ENCODE measurements at regions not wholly inside any gene's neighbourhood (a gene's known extent, or its start where the extent isn't known, plus 50 kb on each side); places are given as distances from the start of the nearest gene placed in this dataset.

GRCh38 chr6:85388531-85388930 lies 61.4 kb upstream of the NT5E start (continued):
- no peak for TF ChIP-seq JUND (IDR thresholded peaks at IDR 0.05; ENCODE audit: borderline replicate concordance, low read depth, low read length)
- no peak for TF ChIP-seq JUND (tag; IDR thresholded peaks at IDR 0.05; ENCODE audit: borderline replicate concordance, low read depth, low read length)
- TF ChIP-seq DEAF1 (CRISPR knock-in tag; IDR thresholded peaks at IDR 0.05): no peak
- no peak for TF ChIP-seq CHCHD3 (CRISPR knock-in tag; IDR thresholded peaks at IDR 0.05)
- no peak for TF ChIP-seq HOXB6 (CRISPR knock-in tag; IDR thresholded peaks at IDR 0.05; ENCODE audit: borderline replicate concordance)
- TF ChIP-seq ZNF217 (CRISPR knock-in tag; IDR thresholded peaks at IDR 0.05): no peak
- no peak for TF ChIP-seq MAFK (IDR thresholded peaks at IDR 0.05; ENCODE audit: low read length)
- TF ChIP-seq CHAMP1 (IDR thresholded peaks at IDR 0.05): no peak

All from K562 (cell line).